ENCODE measurements at regions not wholly inside any gene's neighbourhood (a gene's known extent, or its start where the extent isn't known, plus 50 kb on each side); places are given as distances from the start of the nearest gene placed in this dataset.

DNA sequence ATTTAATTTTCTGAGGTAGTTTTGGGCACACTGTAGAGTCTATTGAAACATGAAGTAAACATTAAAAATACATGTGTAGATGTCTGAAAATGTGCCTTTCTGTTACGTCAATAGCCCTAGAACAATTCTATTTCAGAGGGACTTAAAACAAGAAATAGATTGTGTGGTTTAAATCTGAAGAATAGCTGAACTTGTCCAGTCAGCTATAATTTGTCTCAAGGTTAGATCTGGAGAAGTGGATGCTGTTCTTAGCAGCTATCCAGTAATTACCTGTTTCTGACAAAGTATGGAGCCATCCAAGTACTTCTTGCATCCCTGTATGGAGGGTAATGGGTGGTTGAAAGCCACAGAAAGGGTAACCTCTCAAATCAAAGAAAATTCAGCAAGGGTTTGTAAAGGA, 92.8 kb downstream of the SEPTIN7 start:
- TF ChIP-seq, protein P1, sequence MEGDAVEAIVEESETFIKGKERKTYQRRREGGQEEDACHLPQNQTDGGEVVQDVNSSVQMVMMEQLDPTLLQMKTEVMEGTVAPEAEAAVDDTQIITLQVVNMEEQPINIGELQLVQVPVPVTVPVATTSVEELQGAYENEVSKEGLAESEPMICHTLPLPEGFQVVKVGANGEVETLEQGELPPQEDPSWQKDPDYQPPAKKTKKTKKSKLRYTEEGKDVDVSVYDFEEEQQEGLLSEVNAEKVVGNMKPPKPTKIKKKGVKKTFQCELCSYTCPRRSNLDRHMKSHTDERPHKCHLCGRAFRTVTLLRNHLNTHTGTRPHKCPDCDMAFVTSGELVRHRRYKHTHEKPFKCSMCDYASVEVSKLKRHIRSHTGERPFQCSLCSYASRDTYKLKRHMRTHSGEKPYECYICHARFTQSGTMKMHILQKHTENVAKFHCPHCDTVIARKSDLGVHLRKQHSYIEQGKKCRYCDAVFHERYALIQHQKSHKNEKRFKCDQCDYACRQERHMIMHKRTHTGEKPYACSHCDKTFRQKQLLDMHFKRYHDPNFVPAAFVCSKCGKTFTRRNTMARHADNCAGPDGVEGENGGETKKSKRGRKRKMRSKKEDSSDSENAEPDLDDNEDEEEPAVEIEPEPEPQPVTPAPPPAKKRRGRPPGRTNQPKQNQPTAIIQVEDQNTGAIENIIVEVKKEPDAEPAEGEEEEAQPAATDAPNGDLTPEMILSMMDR (IDR thresholded peaks at IDR 0.05), result no peak
- no peak for TF ChIP-seq POLR2A (IDR thresholded peaks at IDR 0.05)

All from Peyer's patch (tissue), 4 donors.